Umbilical cord (tissue), 1 donor: ENCODE measurements at regions not wholly inside any gene's neighbourhood (a gene's known extent, or its start where the extent isn't known, plus 50 kb on each side); places are given as distances from the start of the nearest gene placed in this dataset.
A peak's percentile ranks its signal among the peaks of the same experiment; 100 is the strongest.
"Not testable (repeated sequence)": the region's sequence is repeated elsewhere in the genome, so short reads cannot be mapped to it uniquely, and the experiment has no call there.

Source experiments
- DNase-seq: peaks from one replicate; pipeline ENCODE4 v3.0.0-alpha.2; 2015; ENCODE audit warnings: low spot score

DNA sequence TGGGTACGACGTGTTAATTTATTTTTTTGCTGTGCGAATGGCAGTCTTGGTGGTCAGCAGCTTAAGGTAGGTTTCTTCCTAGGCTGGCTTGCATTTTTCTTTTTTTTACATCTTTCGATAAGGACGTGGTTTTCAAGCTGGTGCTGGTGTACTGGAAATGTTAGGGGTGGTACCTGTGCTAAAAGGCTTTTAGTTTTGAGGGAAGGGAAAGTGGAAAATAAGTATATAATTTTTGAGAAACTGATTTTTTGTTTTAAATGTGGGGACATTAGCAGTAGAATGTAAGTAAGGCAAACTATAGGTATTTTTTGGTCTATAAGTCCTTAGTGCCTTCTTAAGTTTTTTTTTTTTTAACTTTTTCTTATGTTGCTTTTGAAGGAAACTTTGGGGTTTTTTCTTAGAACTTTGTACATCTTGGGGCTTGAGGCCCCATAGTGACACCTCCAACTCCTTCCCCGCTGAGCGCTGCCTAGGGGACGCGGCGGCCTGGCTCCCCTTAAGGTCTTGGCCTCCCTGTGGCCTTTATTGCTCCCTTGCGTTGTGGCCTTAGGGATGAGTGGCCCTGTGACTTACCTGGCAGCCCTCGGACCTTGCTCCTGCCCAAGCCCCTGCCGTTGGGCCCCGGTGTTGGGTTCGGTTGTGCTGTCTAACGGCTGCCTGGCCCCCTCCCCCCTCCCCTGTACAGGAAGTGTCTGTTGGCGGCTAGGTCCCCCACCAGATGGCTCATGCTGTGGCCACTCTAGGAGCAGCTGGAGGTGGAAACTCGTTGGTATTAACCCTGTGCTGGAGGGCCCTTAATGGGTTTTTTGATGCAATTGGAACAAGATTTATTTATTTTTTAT, 88.0 kb upstream of the RPRML start:
- peak; percentile 94 for DNase-seq

- DNase-seq: no peak
Measured at GRCh38 chr17:47066095-47066494, 87.0 kb upstream of the RPRML start.

GRCh38 chr17:47064684-47065083, 85.6 kb upstream of the RPRML start:
- no peak for DNase-seq

GRCh38 chr17:47063475-47063874, 84.4 kb upstream of the RPRML start:
- DNase-seq: no peak

GRCh38 chr17:47062851-47063250, 83.8 kb upstream of the RPRML start:
- DNase-seq: not testable (repeated sequence)

DNA sequence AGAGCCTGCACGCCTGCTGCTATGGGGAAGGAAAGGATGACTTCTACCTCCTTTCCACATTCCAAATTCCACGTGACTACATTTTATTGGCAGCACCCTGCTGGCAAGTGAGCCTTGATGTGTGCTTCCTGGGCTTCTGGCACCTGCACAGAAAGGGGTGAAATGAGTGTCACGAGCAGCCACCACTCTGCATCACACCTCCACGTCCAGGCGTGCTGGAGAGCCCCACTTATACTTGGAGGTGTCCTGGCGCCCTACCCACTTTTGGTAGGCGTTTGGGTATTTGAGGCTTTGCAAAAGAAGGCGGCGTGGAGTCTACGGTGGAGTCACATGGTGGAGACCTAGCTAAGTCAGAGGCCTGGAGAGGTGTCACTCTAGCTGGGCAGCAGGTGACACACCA, 81.0 kb upstream of the RPRML start:
- DNase-seq: not testable (repeated sequence)

DNA sequence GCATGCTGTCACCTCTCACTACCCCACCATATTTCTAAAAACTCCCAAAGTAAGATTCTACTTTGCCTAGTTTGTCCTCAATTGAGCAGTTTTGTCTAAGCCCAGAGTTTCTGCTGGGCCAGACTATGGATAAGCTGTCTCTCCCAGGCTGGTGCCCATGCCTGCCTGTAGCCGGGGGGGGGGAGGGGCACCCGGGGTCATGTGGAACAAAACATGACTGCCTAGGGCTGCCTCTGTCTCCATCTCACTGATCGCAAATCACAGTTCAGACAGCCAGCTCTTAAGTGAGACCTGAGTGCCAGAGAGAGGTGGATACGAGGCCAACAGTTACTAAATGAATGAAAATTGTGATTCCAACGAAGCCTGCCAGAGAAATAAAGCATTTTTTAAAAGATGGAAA, 78.8 kb upstream of the RPRML start:
- no peak for DNase-seq

- not testable (repeated sequence) for DNase-seq
Measured at GRCh38 chr17:47057279-47057678, 78.2 kb upstream of the RPRML start.

- not testable (repeated sequence) for DNase-seq
Measured at GRCh38 chr17:47056687-47057086, 77.6 kb upstream of the RPRML start.
